ENCODE measurements at regions not wholly inside any gene's neighbourhood (a gene's known extent, or its start where the extent isn't known, plus 50 kb on each side); places are given as distances from the start of the nearest gene placed in this dataset.

- DNase-seq (ENCODE audit: low spot score) (no peak), ATAC-seq (ENCODE audit: low FRiP score) (no peak)
- no peak for TF ChIP-seq CTCF (IDR thresholded peaks at IDR 0.05)
Measured at GRCh38 chr20:11542645-11543044, 375.0 kb upstream of the BTBD3 start.

- DNase-seq (ENCODE audit: low spot score) (no peak), ATAC-seq (ENCODE audit: low FRiP score) (no peak)
- TF ChIP-seq CTCF (IDR thresholded peaks at IDR 0.05) = peak in 1 of 3 donors; percentile 23
Measured at GRCh38 chr20:11544029-11544678, 373.5 kb upstream of the BTBD3 start.

GRCh38 chr20:11546939-11547338 is 370.8 kb upstream of the BTBD3 start:
- DNase-seq (ENCODE audit: low spot score) (no peak), ATAC-seq (ENCODE audit: low FRiP score) (no peak)
- TF ChIP-seq CTCF (IDR thresholded peaks at IDR 0.05) = no peak

GRCh38 chr20:11549172-11550103 is 368.3 kb upstream of the BTBD3 start:
- DNase-seq (ENCODE audit: low spot score) (no peak), ATAC-seq (ENCODE audit: low FRiP score) (no peak)
- TF ChIP-seq CTCF (IDR thresholded peaks at IDR 0.05) = no peak

- DNase-seq (ENCODE audit: low spot score) = no peak
- no peak for ATAC-seq (ENCODE audit: low FRiP score)
- no peak for TF ChIP-seq CTCF (IDR thresholded peaks at IDR 0.05)
Measured at GRCh38 chr20:11550657-11551338, 366.9 kb upstream of the BTBD3 start.

- no peak for TF ChIP-seq CTCF (IDR thresholded peaks at IDR 0.05)
- no peak for ATAC-seq (ENCODE audit: low FRiP score)
- DNase-seq (ENCODE audit: low spot score) = no peak
Measured at GRCh38 chr20:11551479-11551878, 366.2 kb upstream of the BTBD3 start.

Measured in omental fat pad (tissue), 3 donors.